ENCODE measurements at regions not wholly inside any gene's neighbourhood (a gene's known extent, or its start where the extent isn't known, plus 50 kb on each side); places are given as distances from the start of the nearest gene placed in this dataset.
A peak's percentile ranks its signal among the peaks of the same experiment; 100 is the strongest.
"Not testable (repeated sequence)": the region's sequence is repeated elsewhere in the genome, so short reads cannot be mapped to it uniquely, and the experiment has no call there.

DNA sequence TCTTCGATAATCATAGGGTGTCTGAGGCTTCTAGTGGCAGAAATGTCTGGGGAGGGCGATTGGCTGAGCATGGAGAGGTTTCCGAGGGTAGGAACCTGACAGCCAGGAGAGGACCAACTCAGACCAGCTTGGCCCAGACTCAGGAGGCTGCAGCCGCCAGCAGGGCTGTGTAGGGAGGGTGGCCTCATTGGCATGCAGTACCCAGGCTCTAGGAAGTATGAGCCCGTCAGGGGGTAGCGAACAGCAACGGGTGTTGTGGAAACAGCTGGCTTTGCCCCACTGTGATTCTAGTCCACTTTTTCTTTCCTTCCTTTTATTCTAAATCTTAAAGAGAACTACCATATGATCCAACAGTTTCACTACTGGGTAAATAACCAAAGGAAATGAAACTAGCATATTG, 103.3 kb downstream of the DIRAS3 start:
- peak; percentile 40 for DNase-seq (ENCODE audit: low spot score)

DNA sequence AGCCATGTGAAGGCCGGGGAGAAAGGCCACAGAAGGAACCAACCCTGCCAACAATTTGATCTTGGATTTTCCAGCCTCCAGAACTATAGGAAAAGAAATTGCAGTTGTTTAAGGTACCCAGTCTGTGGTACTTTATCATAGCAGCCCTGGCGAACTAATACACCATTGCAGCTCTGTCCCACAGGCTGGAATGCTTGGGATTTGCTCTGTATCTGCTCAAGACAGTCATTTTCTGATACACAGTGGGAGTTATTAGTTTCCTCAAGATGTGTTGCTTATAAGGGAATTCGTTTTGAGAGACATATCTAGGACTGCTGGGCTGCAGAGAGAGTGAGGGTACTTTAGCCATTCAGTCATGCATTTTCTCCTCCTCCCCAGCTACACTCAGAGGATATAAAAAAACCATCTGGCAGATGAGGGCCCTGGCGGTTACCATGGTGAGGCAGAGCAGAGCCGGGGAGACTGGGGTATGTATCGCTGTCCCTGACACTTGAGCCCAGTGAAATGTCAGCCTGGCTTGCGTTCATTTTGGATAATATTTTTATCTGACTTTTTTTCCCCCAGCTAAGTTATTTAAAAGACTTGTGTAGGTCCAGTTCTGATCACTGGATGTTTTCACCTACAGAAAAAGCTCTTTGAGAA, 104.6 kb downstream of the DIRAS3 start:
- peak; percentile 57 for DNase-seq (ENCODE audit: low spot score)

GRCh38 chr1:67942274-67942673, 108.2 kb downstream of the DIRAS3 start:
- no peak for DNase-seq (ENCODE audit: low spot score)

DNA sequence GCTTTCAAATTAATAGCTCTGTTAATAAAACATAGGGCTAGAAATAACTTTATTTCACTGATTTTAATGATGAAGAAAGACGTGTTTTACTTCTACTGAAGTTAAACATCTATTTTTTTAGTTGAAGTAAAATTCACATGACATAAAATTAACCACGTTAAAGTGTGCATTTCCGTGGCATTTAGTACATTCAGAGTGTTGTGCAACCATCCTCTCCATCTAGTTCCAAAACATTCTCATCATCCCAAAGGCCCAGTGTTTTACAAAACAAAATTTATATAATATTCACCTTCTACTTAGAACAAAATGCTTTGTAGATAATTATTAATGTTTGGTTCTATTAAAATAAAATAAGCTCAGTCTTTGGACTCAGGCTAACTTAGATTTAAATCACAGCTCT, 108.5 kb upstream of the GNG12 start:
- no peak for DNase-seq (ENCODE audit: low spot score)

DNA sequence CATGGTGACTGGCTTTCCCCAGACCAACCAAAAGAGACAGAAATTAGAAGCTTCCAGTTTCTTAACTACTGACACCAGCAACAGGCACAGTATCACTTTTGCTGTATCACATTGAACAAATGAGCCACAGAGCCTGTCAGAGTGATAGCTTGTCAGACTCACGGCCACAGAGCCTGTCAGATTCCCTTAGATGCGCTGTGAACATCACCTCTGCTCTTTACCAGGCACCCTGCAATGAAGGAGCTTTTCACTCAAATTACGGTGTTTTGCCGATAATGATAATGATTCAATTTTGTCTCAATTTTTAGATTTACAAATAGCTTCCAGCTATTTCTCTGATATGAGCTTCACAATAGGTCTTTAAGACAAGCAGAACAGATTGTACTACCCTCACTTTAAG, 107.9 kb upstream of the GNG12 start:
- no peak for DNase-seq (ENCODE audit: low spot score)

DNA sequence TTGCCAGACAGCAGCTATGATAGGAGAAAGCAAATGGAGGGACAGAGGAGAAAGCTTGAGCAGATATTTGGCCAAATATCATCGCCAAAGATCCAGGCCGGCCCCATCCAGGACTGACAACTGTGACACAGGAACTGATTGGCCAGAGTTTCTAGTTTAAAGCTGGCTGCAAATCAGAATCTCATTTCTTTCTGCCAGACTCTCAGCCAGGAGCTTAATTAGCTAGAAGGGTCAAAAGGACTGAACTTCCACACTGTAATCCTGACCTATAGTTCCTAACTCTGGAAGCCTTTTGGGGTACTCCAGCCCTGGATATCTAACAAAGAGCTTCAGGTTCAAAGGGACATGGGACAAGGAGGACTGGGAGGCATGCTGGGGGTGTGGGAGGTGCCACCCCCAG, 106.7 kb upstream of the GNG12 start:
- no peak for DNase-seq (ENCODE audit: low spot score)

GRCh38 chr1:67939186-67939743, 106.0 kb upstream of the GNG12 start:
- no peak for DNase-seq (ENCODE audit: low spot score)

- DNase-seq (ENCODE audit: low spot score) = no peak
Observed at GRCh38 chr1:67937651-67938050, 104.4 kb upstream of the GNG12 start.

- DNase-seq (ENCODE audit: low spot score) = no peak
Observed at GRCh38 chr1:67937010-67937409, 103.7 kb upstream of the GNG12 start.

- no peak for DNase-seq (ENCODE audit: low spot score)
Observed at GRCh38 chr1:67935560-67935959, 102.3 kb upstream of the GNG12 start.

DNA sequence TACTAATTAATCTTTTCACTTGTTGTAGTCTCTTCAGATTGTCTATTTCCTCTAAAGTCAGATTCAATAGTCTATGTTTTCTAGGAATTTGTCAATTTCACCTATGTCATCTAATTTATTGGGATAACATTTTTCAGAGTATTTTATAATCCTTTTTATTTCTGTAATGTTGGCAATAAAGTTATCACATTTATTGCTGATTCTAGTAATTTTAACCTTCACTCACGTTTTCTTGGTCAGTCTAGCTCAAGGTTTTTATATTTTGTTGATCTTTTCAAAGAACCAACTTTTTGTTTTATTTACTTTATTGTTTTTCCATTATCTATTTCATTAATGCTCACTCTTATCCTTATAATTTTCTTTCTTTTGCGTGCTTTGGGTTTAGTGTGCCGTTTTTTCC, 97.9 kb upstream of the GNG12 start:
- no peak for DNase-seq (ENCODE audit: low spot score)

DNA sequence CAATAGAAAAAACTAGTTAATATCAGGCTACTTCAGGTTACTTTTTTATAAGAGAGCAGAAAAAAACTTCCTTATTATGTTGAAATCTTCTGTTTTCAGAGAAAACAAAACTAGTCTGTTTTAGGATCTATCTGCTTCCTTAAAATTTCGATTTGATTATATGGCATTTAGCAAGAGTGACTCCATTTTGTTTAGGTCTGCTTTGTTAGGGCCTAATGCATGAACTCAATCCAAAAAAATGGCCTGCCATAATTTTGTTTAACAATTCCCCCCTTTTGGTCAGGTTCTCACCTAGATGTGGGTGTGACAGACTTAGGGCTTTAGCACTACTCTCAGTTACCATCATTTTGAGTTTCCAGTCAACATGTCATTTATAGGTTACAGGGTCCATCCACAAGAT, 89.8 kb upstream of the GNG12 start:
- no peak for DNase-seq (ENCODE audit: low spot score)

- DNase-seq (ENCODE audit: low spot score) = no peak
Observed at GRCh38 chr1:67921725-67922489, 88.6 kb upstream of the GNG12 start.

GRCh38 chr1:67919274-67920072, 86.2 kb upstream of the GNG12 start:
- DNase-seq (ENCODE audit: low spot score) = no peak

DNA sequence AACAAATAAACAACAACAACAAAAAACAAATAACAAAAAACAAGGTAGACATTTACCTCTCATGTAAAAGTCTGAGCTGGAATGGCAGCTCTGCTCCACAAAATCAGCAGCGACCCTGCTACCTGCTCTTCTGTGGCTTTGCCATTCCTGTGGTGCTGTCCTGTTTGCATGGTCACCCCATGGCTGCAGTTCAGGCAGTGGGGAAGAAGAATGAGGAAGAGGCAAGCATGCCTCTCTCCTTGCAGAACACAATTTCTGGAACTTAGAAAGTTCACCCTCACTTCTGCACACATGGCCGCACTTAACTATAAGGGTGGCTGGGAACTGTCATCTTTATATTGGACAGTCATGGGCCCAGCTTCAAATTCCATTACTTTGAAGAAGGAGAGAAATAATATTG, 84.8 kb upstream of the GNG12 start:
- DNase-seq (ENCODE audit: low spot score) = no peak

GRCh38 chr1:67917006-67917405, 83.7 kb upstream of the GNG12 start:
- DNase-seq (ENCODE audit: low spot score) = no peak

GRCh38 chr1:67916140-67916886, 83.0 kb upstream of the GNG12 start:
- no peak for DNase-seq (ENCODE audit: low spot score)

- DNase-seq (ENCODE audit: low spot score) = no peak
Observed at GRCh38 chr1:67909776-67910175, 76.5 kb upstream of the GNG12 start.

DNA sequence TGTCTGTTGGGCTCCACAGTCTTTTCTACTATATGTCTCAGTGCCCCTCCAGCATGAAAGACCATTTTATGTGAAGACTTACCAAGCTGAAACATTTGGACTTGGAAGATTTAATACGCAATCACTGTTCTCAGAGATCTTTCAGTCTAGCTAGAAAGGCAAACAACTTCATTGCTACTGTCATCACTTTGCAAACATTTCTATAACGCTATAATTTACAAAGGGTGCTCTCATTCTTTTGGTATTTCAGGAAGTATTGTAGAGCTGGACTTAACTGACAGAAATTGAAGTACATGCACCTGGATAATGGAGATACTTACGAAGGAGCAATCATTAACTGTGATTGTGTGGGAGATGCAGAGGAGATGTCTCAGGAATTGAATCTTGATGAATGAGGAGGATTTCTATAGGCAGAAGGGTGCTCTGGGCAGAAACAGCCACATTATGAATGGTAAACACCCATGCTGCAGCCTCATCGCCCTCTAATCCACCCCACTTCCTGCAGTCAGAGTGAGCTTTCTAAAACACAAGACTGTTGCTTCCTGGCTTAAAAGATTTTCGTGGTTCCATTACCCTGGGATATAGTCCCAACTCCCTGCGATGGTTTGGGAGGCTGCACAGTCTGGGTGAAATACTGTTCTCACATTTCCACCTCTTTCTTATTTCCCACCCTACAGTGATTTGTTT, 75.1 kb upstream of the GNG12 start:
- no peak for DNase-seq (ENCODE audit: low spot score)

DNA sequence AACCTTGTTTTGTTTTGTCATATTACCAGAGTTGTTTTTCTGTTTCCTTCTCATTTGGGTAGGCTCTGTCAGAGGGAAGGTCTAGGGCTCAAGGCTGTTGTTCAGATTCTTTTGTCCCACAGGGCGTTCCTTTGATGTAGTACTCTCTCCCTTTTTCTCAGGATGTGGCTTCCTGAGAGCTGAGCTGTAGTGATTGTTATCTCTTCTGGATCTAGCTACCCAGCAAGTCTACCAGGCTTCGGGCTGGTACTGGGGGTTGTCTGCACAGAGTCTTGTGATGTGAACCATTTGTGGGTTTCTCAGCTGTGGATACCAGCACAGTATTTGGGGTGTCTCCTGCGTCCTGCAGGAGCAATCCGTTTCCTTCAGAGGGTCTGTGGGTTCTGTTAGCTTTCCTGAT, 74.2 kb upstream of the GNG12 start:
- DNase-seq (ENCODE audit: low spot score) = not testable (repeated sequence)

DNA sequence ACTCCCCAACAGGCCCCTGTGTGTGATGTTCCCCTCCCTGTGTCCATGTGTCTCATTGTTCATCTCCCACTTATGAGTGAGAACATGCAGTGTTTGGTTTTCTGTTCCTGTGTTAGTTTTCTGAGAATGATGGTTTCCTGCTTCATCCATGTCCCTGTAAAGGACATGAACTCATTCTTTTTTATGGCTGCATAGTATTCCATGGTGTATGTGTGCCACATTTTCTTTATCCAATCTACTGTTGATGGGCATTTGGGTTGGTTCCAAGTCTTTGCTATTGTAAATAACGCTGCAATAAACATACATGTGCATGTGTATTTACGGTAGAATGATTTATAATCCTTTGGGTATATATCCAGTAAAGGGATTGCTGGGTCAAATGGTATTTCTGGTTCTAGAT, 72.7 kb upstream of the GNG12 start:
- DNase-seq (ENCODE audit: low spot score) = not testable (repeated sequence)
